Mesenchymal stem cell (in vitro differentiated cells and primary cell): ENCODE measurements at regions not wholly inside any gene's neighbourhood (a gene's known extent, or its start where the extent isn't known, plus 50 kb on each side); places are given as distances from the start of the nearest gene placed in this dataset.
A peak's percentile ranks its signal among the peaks of the same experiment; 100 is the strongest.

Experiments
- DNase-seq: peaks from one replicate; pipeline ENCODE4 v3.0.0-alpha.2; 2013
- H2AFZ ChIP-seq: one replicate; pipeline ENCODE4 v1.6.1; 2013; ENCODE audit warnings: low read depth, mild to moderate bottlenecking, control low read depth, inconsistent platforms, low read length, moderate library complexity
- H2AK5ac ChIP-seq: 2 replicates; pipeline ENCODE4 v1.6.1; 2013; ENCODE audit warnings: low read length, moderate library complexity, mild to moderate bottlenecking, inconsistent platforms; ENCODE audit not compliant: severe bottlenecking
- H2BK120ac ChIP-seq: one replicate; pipeline ENCODE4 v1.6.1; 2013; ENCODE audit warnings: low read depth, mild to moderate bottlenecking, inconsistent platforms, low read length, moderate library complexity
- H2BK12ac ChIP-seq, 2 experiments: one replicate each; pipeline ENCODE4 v1.6.1; 2013; ENCODE audit warnings: inconsistent platforms in 2 of 2, low read length in 2 of 2, mild to moderate bottlenecking in 2 of 2, moderate library complexity in 2 of 2, control low read depth in 1 of 2
- H2BK15ac ChIP-seq: one replicate; pipeline ENCODE4 v1.6.1; 2013; ENCODE audit warnings: mild to moderate bottlenecking, low read depth, inconsistent platforms; ENCODE audit not compliant: poor library complexity, severe bottlenecking
- H2BK5ac ChIP-seq: 2 replicates; pipeline ENCODE4 v1.6.1; 2013; ENCODE audit warnings: low read depth, mild to moderate bottlenecking, low read length, control low read depth, inconsistent platforms; ENCODE audit not compliant: poor library complexity, severe bottlenecking
- H3K14ac ChIP-seq, 2 experiments: one replicate each; pipeline ENCODE4 v1.6.1; 2013; ENCODE audit warnings: inconsistent platforms in 2 of 2, low read length in 2 of 2, control low read depth in 1 of 2, mild to moderate bottlenecking in 1 of 2, moderate library complexity in 1 of 2
- H3K18ac ChIP-seq, 2 experiments: one replicate each; pipeline ENCODE4 v1.6.1; 2013; ENCODE audit warnings: inconsistent platforms in 2 of 2, low read length in 2 of 2, control low read depth in 1 of 2, low read depth in 1 of 2, mild to moderate bottlenecking in 1 of 2
- H3K23ac ChIP-seq, 2 experiments: one replicate each; pipeline ENCODE4 v1.6.1; 2013; ENCODE audit warnings: inconsistent platforms in 2 of 2, low read length in 2 of 2, mild to moderate bottlenecking in 2 of 2, moderate library complexity in 2 of 2, control low read depth in 1 of 2
- H3K27ac ChIP-seq: 2 replicates; pipeline ENCODE4 v1.5.1; 2013; ENCODE audit warnings: mild to moderate bottlenecking, moderate library complexity, low read length, control low read depth, inconsistent platforms; ENCODE audit not compliant: poor library complexity, severe bottlenecking
- H3K27me3 ChIP-seq, 2 experiments: 2 replicates each; pipeline versions ENCODE4 v1.6.1 to v1.7.0; 2013; ENCODE audit warnings: low read length in 2 of 2, mild to moderate bottlenecking in 2 of 2, moderate library complexity in 2 of 2, control low read depth in 1 of 2, inconsistent platforms in 1 of 2; ENCODE audit not compliant: control insufficient read depth in 1 of 2, insufficient read depth in 1 of 2
- H3K36me3 ChIP-seq, 2 experiments: 2 replicates each; pipeline versions ENCODE4 v1.6.1 to v1.7.0; 2013; ENCODE audit warnings: low read length in 2 of 2, control low read depth in 1 of 2, inconsistent platforms in 1 of 2, low read depth in 1 of 2, mild to moderate bottlenecking in 1 of 2; ENCODE audit not compliant: insufficient read depth in 2 of 2, control insufficient read depth in 1 of 2
- H3K4ac ChIP-seq, 2 experiments: one replicate each; pipeline ENCODE4 v1.6.1; 2013; ENCODE audit warnings: inconsistent platforms in 2 of 2, low read length in 2 of 2, mild to moderate bottlenecking in 2 of 2, moderate library complexity in 2 of 2, control low read depth in 1 of 2, low read depth in 1 of 2
- H3K4me1 ChIP-seq: 2 replicates; pipeline ENCODE4 v1.6.1; 2013; ENCODE audit warnings: low read depth, low read length, control low read depth; ENCODE audit not compliant: control insufficient read depth, insufficient read depth
- H3K4me2 ChIP-seq: 2 replicates; pipeline ENCODE4 v1.6.1; 2013; ENCODE audit warnings: low read length, mild to moderate bottlenecking, inconsistent platforms; ENCODE audit not compliant: poor library complexity, severe bottlenecking
- H3K4me3 ChIP-seq, 2 experiments: 2 replicates each; pipeline versions ENCODE4 v1.5.1 to v1.7.0; 2013; ENCODE audit warnings: low read length in 2 of 2, mild to moderate bottlenecking in 2 of 2, control low read depth in 1 of 2, low read depth in 1 of 2; ENCODE audit not compliant: insufficient read depth in 1 of 2
- H3K79me1 ChIP-seq: replicated peaks from 2 replicates; pipeline ENCODE4 v1.6.1; 2013; ENCODE audit warnings: mild to moderate bottlenecking, control low read depth, low read length, inconsistent platforms; ENCODE audit not compliant: poor library complexity, severe bottlenecking
- H3K9ac ChIP-seq: 2 replicates; pipeline ENCODE4 v1.7.0; 2013; ENCODE audit warnings: mild to moderate bottlenecking, low read length, moderate library complexity
- H3K9me3 ChIP-seq: 2 replicates; pipeline ENCODE4 v1.7.0; 2013; ENCODE audit warnings: mild to moderate bottlenecking, low read length; ENCODE audit not compliant: control insufficient read depth
- H4K8ac ChIP-seq: one replicate; pipeline ENCODE4 v1.6.1; 2013; ENCODE audit warnings: inconsistent platforms, mild to moderate bottlenecking, low read length, moderate library complexity
- H4K91ac ChIP-seq: one replicate; pipeline ENCODE4 v1.6.1; 2013; ENCODE audit warnings: mild to moderate bottlenecking, low read length, inconsistent platforms
- WGBS: methylation state at CpG from one replicate; pipeline ENCODE4 v1.1.7; 2013; ENCODE audit warnings: mixed read lengths; 5-methylcytosine and 5-hydroxymethylcytosine counted together

GRCh38 chr9:115593587-115594091 lies 475.7 kb upstream of the TNC start:
- no peak overlapping the region for H2BK15ac ChIP-seq
- H2BK120ac ChIP-seq = peak overlapping the region; percentile 83
- peak overlapping the region; percentile 91 for H4K8ac ChIP-seq
- H3K18ac ChIP-seq = peak overlapping the region; percentile 26 to 83
- peak overlapping the region; percentile 98 for H3K9ac ChIP-seq
- no peak overlapping the region for H3K4me3 ChIP-seq
- peak; percentile 74 for DNase-seq
- H2AK5ac ChIP-seq = peak overlapping the region; percentile 16
- peak overlapping the region; percentile 34 to 90 for H2BK12ac ChIP-seq
- no peak overlapping the region for H3K4me2 ChIP-seq
- H3K27me3 ChIP-seq = no peaks in the 10 kb centered on the region
- H3K4ac ChIP-seq = peak overlapping the region in 1 of 2 experiments; percentile 5
- H3K36me3 ChIP-seq = no peaks in the 10 kb centered on the region
- no peak overlapping the region for H3K14ac ChIP-seq
- H2BK5ac ChIP-seq = no peak overlapping the region
- H3K4me1 ChIP-seq = peaks cover 6% of the 10 kb centered on the region
- 15% methylated on average over 2 of the region's 4 CpGs for WGBS
- H3K23ac ChIP-seq = no peak overlapping the region
- H3K27ac ChIP-seq = peak overlapping the region; percentile 59
- no peak overlapping the region for H2AFZ ChIP-seq
- peaks cover 5% of the 10 kb centered on the region for H3K9me3 ChIP-seq
- H3K79me1 ChIP-seq = peaks cover 3% of the 10 kb centered on the region
- H4K91ac ChIP-seq = no peak overlapping the region

GRCh38 chr9:115594557-115594956 lies 476.6 kb upstream of the TNC start:
- H3K4ac ChIP-seq = peak overlapping the region in 1 of 2 experiments; percentile 70
- H3K36me3 ChIP-seq = no peaks in the 10 kb centered on the region
- H2AFZ ChIP-seq = no peak overlapping the region
- no peak overlapping the region for H3K4me2 ChIP-seq
- H3K18ac ChIP-seq = no peak overlapping the region
- peaks cover 3% of the 10 kb centered on the region for H3K79me1 ChIP-seq
- H2BK15ac ChIP-seq = no peak overlapping the region
- no peak overlapping the region for H2AK5ac ChIP-seq
- no peak overlapping the region for H3K23ac ChIP-seq
- no peak overlapping the region for H4K8ac ChIP-seq
- no CpG with 5 or more reads among the region's 1 CpG for WGBS
- no peak overlapping the region for H2BK120ac ChIP-seq
- peaks cover 6% of the 10 kb centered on the region for H3K4me1 ChIP-seq
- no peak overlapping the region for H3K4me3 ChIP-seq
- DNase-seq = peak; percentile 25
- H3K27me3 ChIP-seq = no peaks in the 10 kb centered on the region
- H4K91ac ChIP-seq = no peak overlapping the region
- no peak overlapping the region for H2BK12ac ChIP-seq
- H3K14ac ChIP-seq = no peak overlapping the region
- H3K27ac ChIP-seq = peak overlapping the region; percentile 99
- H2BK5ac ChIP-seq = no peak overlapping the region
- H3K9me3 ChIP-seq = no peaks in the 10 kb centered on the region
- peak overlapping the region; percentile 98 for H3K9ac ChIP-seq

GRCh38 chr9:115596021-115596745 lies 478.2 kb upstream of the TNC start:
- Histone ChIP-seq H3K4me1 (peaks cover 6% of the 10 kb centered on the region), H2BK15ac (peak overlapping the region; percentile 70), H2AK5ac (no peak overlapping the region), H3K14ac (no peak overlapping the region), H3K4ac (peak overlapping the region; percentile 3 to 66), H2BK120ac (peak overlapping the region; percentile 94), H3K4me3 (peak overlapping the region in 1 of 2 experiments; percentile 79), H3K4me2 (peak overlapping the region; percentile 53), H3K27ac (peak overlapping the region; percentile 99), H4K8ac (no peak overlapping the region), H3K9ac (peak overlapping the region; percentile 98), H4K91ac (peak overlapping the region; percentile 90), H2AFZ (no peak overlapping the region), H3K23ac (no peak overlapping the region), H3K9me3 (no peaks in the 10 kb centered on the region), H2BK5ac (peak overlapping the region; percentile 88), H2BK12ac (peak overlapping the region; percentile 19 to 96), H3K79me1 (peaks cover 3% of the 10 kb centered on the region), H3K36me3 (peaks cover 0 to 3% of the 10 kb centered on the region in 2 experiments), H3K18ac (peak overlapping the region; percentile 1 to 96), H3K27me3 (no peaks in the 10 kb centered on the region)
- WGBS = 57% methylated on average over 8 of the region's 10 CpGs
- peak; percentile 86 for DNase-seq

GRCh38 chr9:115596746-115597080 lies 478.8 kb upstream of the TNC start:
- H3K18ac ChIP-seq = peak overlapping the region in 1 of 2 experiments; percentile 52
- no peaks in the 10 kb centered on the region for H3K9me3 ChIP-seq
- peak overlapping the region; percentile 53 for H3K4me2 ChIP-seq
- peak overlapping the region in 1 of 2 experiments; percentile 79 for H3K4me3 ChIP-seq
- H3K4ac ChIP-seq = no peak overlapping the region
- no peak overlapping the region for H2AFZ ChIP-seq
- H3K14ac ChIP-seq = no peak overlapping the region
- H4K91ac ChIP-seq = no peak overlapping the region
- no peaks in the 10 kb centered on the region for H3K27me3 ChIP-seq
- H4K8ac ChIP-seq = no peak overlapping the region
- peak overlapping the region in 1 of 2 experiments; percentile 73 for H2BK12ac ChIP-seq
- WGBS = 43% methylated on average over 1 of the region's 4 CpGs
- no peak overlapping the region for H2BK120ac ChIP-seq
- H3K27ac ChIP-seq = peak overlapping the region; percentile 99
- H3K4me1 ChIP-seq = peaks cover 6% of the 10 kb centered on the region
- peak; percentile 68 for DNase-seq
- peak overlapping the region; percentile 98 for H3K9ac ChIP-seq
- H2BK15ac ChIP-seq = no peak overlapping the region
- H2AK5ac ChIP-seq = no peak overlapping the region
- H3K23ac ChIP-seq = no peak overlapping the region
- H3K79me1 ChIP-seq = peaks cover 3% of the 10 kb centered on the region
- H3K36me3 ChIP-seq = peaks cover 0 to 3% of the 10 kb centered on the region in 2 experiments
- peak overlapping the region; percentile 74 for H2BK5ac ChIP-seq
